ENCODE measurements at regions not wholly inside any gene's neighbourhood (a gene's known extent, or its start where the extent isn't known, plus 50 kb on each side); places are given as distances from the start of the nearest gene placed in this dataset.

- DNase-seq (ENCODE audit: extremely low read depth, insufficient read length): no peak
- H3K4me3 ChIP-seq (replicated peaks; ENCODE audit: low read depth, low read length): no peak overlapping the region
- no peaks in the 10 kb centered on the region for H3K27me3 ChIP-seq (replicated peaks; ENCODE audit: control insufficient read depth, insufficient read depth, low read length)
- H3K36me3 ChIP-seq (ENCODE audit: control insufficient read depth, insufficient read depth, low read length): no peaks in the 10 kb centered on the region
- no peak for TF ChIP-seq CTCF (IDR thresholded peaks at IDR 0.05; ENCODE audit: insufficient read depth, low read length, poor library complexity, severe bottlenecking)
These were observed 222.6 kb downstream of the NUAK1 start for GRCh38 chr12:105915997-105916759.

- Histone ChIP-seq H3K4me3 (replicated peaks; ENCODE audit: low read depth, low read length) (no peak overlapping the region), H3K27me3 (replicated peaks; ENCODE audit: control insufficient read depth, insufficient read depth, low read length) (no peaks in the 10 kb centered on the region), H3K36me3 (ENCODE audit: control insufficient read depth, insufficient read depth, low read length) (no peaks in the 10 kb centered on the region)
- DNase-seq (ENCODE audit: extremely low read depth, insufficient read length): no peak
- no peak for TF ChIP-seq CTCF (IDR thresholded peaks at IDR 0.05; ENCODE audit: insufficient read depth, low read length, poor library complexity, severe bottlenecking)
These were observed 222.1 kb downstream of the NUAK1 start for GRCh38 chr12:105916760-105917039.

GRCh38 chr12:105920161-105920684 is 218.5 kb downstream of the NUAK1 start:
- Histone ChIP-seq H3K4me3 (replicated peaks; ENCODE audit: low read depth, low read length) (no peak overlapping the region), H3K36me3 (ENCODE audit: control insufficient read depth, insufficient read depth, low read length) (no peaks in the 10 kb centered on the region), H3K27me3 (replicated peaks; ENCODE audit: control insufficient read depth, insufficient read depth, low read length) (no peaks in the 10 kb centered on the region; the same call in 1 of the 2 replicates)
- no peak for DNase-seq (ENCODE audit: extremely low read depth, insufficient read length)
- no peak for TF ChIP-seq CTCF (IDR thresholded peaks at IDR 0.05; ENCODE audit: insufficient read depth, low read length, poor library complexity, severe bottlenecking)

- no peak for DNase-seq (ENCODE audit: extremely low read depth, insufficient read length)
- TF ChIP-seq CTCF (IDR thresholded peaks at IDR 0.05; ENCODE audit: insufficient read depth, low read length, poor library complexity, severe bottlenecking): no peak
- no peaks in the 10 kb centered on the region for H3K36me3 ChIP-seq (ENCODE audit: control insufficient read depth, insufficient read depth, low read length)
- no peaks in the 10 kb centered on the region; the same call in 1 of the 2 replicates for H3K27me3 ChIP-seq (replicated peaks; ENCODE audit: control insufficient read depth, insufficient read depth, low read length)
- no peak overlapping the region for H3K4me3 ChIP-seq (replicated peaks; ENCODE audit: low read depth, low read length)
These were observed 217.7 kb downstream of the NUAK1 start for GRCh38 chr12:105921055-105921454.

- H3K4me3 ChIP-seq (replicated peaks; ENCODE audit: low read depth, low read length): no peak overlapping the region
- H3K36me3 ChIP-seq (ENCODE audit: control insufficient read depth, insufficient read depth, low read length): no peaks in the 10 kb centered on the region
- no peak for DNase-seq (ENCODE audit: extremely low read depth, insufficient read length)
- no peaks in the 10 kb centered on the region; the same call in 1 of the 2 replicates for H3K27me3 ChIP-seq (replicated peaks; ENCODE audit: control insufficient read depth, insufficient read depth, low read length)
- TF ChIP-seq CTCF (IDR thresholded peaks at IDR 0.05; ENCODE audit: insufficient read depth, low read length, poor library complexity, severe bottlenecking): no peak
These were observed 216.7 kb downstream of the NUAK1 start for GRCh38 chr12:105921872-105922669.
